IMR-90 (cell line): ENCODE measurements at regions not wholly inside any gene's neighbourhood (a gene's known extent, or its start where the extent isn't known, plus 50 kb on each side); places are given as distances from the start of the nearest gene placed in this dataset.

Experiments used
- ATAC-seq: fragments of 200-7000 bp; cut with Tn5 transposase; 2 replicates; pipeline ENCODE4 v1.9.1; 2020; ENCODE audit warnings: low read depth, mild to moderate bottlenecking, moderate library complexity
- BruUV-seq: library from RNA; stranded (reverse); fragments of 400-500 nt; replicated peaks from 2 replicates; lab custom pipeline; 2021; lab: Mats Ljungman, UMichigan
- CTCF ChIA-PET: fragments of 300-600 bp; formaldehyde crosslinking; extraction: SDS; loops from one replicate; lab custom pipeline; 2021; ENCODE audit warnings: antibody characterized with exemption; lab: Yijun Ruan, JAX
- POLR2A ChIA-PET: fragments of 300-600 bp; sonication (Branson Sonifier 250); formaldehyde crosslinking; loops from one replicate; lab custom pipeline; 2022; ENCODE audit warnings: antibody characterized with exemption; ENCODE audit not compliant: unreplicated experiment; lab: Charles Lee
- DNase-seq: peaks from one replicate; pipeline ENCODE4 v3.0.0; 2013
- H2AFZ ChIP-seq: replicated peaks from 2 replicates; pipeline ENCODE3; 2013; ENCODE audit warnings: low read length, mild to moderate bottlenecking; ENCODE audit not compliant: poor library complexity
- H2AK5ac ChIP-seq: 2 replicates; pipeline ENCODE4 v1.6.1; 2013; ENCODE audit warnings: low read depth, low read length, inconsistent platforms
- H2AK9ac ChIP-seq: replicated peaks from 2 replicates; pipeline ENCODE3; 2013; ENCODE audit warnings: mild to moderate bottlenecking, low read depth, low read length, moderate library complexity; ENCODE audit not compliant: poor library complexity
- H2BK120ac ChIP-seq: 2 replicates; pipeline ENCODE4 v1.6.1; 2013; ENCODE audit warnings: low read depth, low read length, inconsistent platforms
- H2BK15ac ChIP-seq: 3 replicates; pipeline ENCODE4 v1.6.1; 2013; ENCODE audit warnings: low read depth, low read length, inconsistent platforms
- H2BK20ac ChIP-seq: 2 replicates; pipeline ENCODE4 v1.6.1; 2013; ENCODE audit warnings: low read depth, mild to moderate bottlenecking, inconsistent platforms, low read length, moderate library complexity
- H2BK5ac ChIP-seq: 2 replicates; pipeline ENCODE4 v1.6.1; 2013; ENCODE audit warnings: mild to moderate bottlenecking, low read depth, low read length, inconsistent platforms; ENCODE audit not compliant: poor library complexity, severe bottlenecking
- H3K14ac ChIP-seq: replicated peaks from 2 replicates; pipeline ENCODE4 v1.6.1; 2013; ENCODE audit warnings: low read depth, low read length, inconsistent platforms
- H3K18ac ChIP-seq: 2 replicates; pipeline ENCODE4 v1.6.1; 2013; ENCODE audit warnings: low read depth, low read length, control low read depth
- H3K23ac ChIP-seq: 2 replicates; pipeline ENCODE4 v1.6.1; 2013; ENCODE audit warnings: low read depth, low read length, inconsistent platforms
- H3K27ac ChIP-seq: 2 replicates; pipeline ENCODE4 v1.5.1; 2013; ENCODE audit warnings: mild to moderate bottlenecking, control low read depth, low read length; ENCODE audit not compliant: insufficient read depth
- H3K27me3 ChIP-seq: 2 replicates; pipeline ENCODE4 v1.6.1; 2013; ENCODE audit warnings: low read length; ENCODE audit not compliant: control insufficient read depth, insufficient read depth
- H3K36me3 ChIP-seq: 2 replicates; pipeline ENCODE4 v1.6.1; 2013; ENCODE audit warnings: low read length, mixed read lengths; ENCODE audit not compliant: control insufficient read depth, insufficient read depth
- H3K4ac ChIP-seq: 2 replicates; pipeline ENCODE4 v1.6.1; 2013; ENCODE audit warnings: low read depth, low read length, inconsistent platforms
- H3K4me1 ChIP-seq: 2 replicates; pipeline ENCODE4 v1.6.1; 2013; ENCODE audit warnings: low read length, mixed read lengths; ENCODE audit not compliant: control insufficient read depth, insufficient read depth
- H3K4me2 ChIP-seq: 2 replicates; pipeline ENCODE4 v1.6.1; 2013; ENCODE audit warnings: low read depth, mild to moderate bottlenecking, control low read depth, low read length, moderate library complexity
- H3K4me3 ChIP-seq: 2 replicates; pipeline ENCODE4 v1.5.1; 2013; ENCODE audit warnings: low read depth, mild to moderate bottlenecking, control low read depth, low read length, moderate library complexity; ENCODE audit not compliant: insufficient read depth
- H3K56ac ChIP-seq: 2 replicates; pipeline ENCODE4 v1.6.1; 2013; ENCODE audit warnings: low read length, inconsistent platforms; ENCODE audit not compliant: insufficient read depth; ENCODE audit errors: extremely low read depth
- H3K79me1 ChIP-seq, 2 experiments: 2 replicates each; pipeline ENCODE4 v1.6.1; 2013; ENCODE audit warnings: low read length in 2 of 2, inconsistent platforms in 1 of 2, low read depth in 1 of 2
- H3K9ac ChIP-seq: 2 replicates; pipeline ENCODE4 v1.6.1; 2013; ENCODE audit warnings: low read depth, low read length, control low read depth
- H3K9me1 ChIP-seq: 2 replicates; pipeline ENCODE4 v1.6.1; 2013; ENCODE audit warnings: low read length, inconsistent platforms; ENCODE audit not compliant: insufficient read depth
- H3K9me3 ChIP-seq: 2 replicates; pipeline ENCODE4 v1.6.1; 2013; ENCODE audit warnings: low read length; ENCODE audit not compliant: control insufficient read depth, insufficient read depth
- H4K20me1 ChIP-seq: 2 replicates; pipeline ENCODE4 v1.6.1; 2013; ENCODE audit warnings: low read length, inconsistent platforms; ENCODE audit not compliant: insufficient read depth
- H4K5ac ChIP-seq: 2 replicates; pipeline ENCODE4 v1.6.1; 2013; ENCODE audit warnings: mild to moderate bottlenecking, low read depth, low read length, control low read depth
- H4K8ac ChIP-seq, 2 experiments: 2 replicates each; pipeline ENCODE4 v1.6.1; 2013; ENCODE audit warnings: low read depth in 2 of 2, low read length in 2 of 2, control low read depth in 1 of 2, inconsistent platforms in 1 of 2
- H4K91ac ChIP-seq: 2 replicates; pipeline ENCODE4 v1.6.1; 2013; ENCODE audit warnings: low read depth, low read length, inconsistent platforms; ENCODE audit not compliant: insufficient read depth
- BHLHE40 ChIP-seq: fragments of 150-350 bp; IDR thresholded peaks from 2 replicates; pipeline ENCODE4 v1.6.1; 2016; ENCODE audit warnings: mild to moderate bottlenecking, low read depth, low read length
- CTCF ChIP-seq: conservative IDR thresholded peaks from 2 replicates; pipeline ENCODE4 v1.5.1; 2012; ENCODE audit warnings: mild to moderate bottlenecking, low read depth, low read length, improper control_type of control experiment
- MAZ ChIP-seq: IDR thresholded peaks from 2 replicates; pipeline ENCODE4 v1.6.1; 2012; ENCODE audit warnings: low read depth, mild to moderate bottlenecking, low read length, improper control_type of control experiment, moderate library complexity, borderline replicate concordance
- RAD21 ChIP-seq: IDR thresholded peaks from 2 replicates; pipeline ENCODE4 v1.6.1; 2012; ENCODE audit warnings: low read length, improper control_type of control experiment
- RFX5 ChIP-seq: IDR thresholded peaks from 2 replicates; pipeline ENCODE4 v1.8.0; 2012; ENCODE audit warnings: low read depth, mild to moderate bottlenecking, low read length, moderate library complexity
- SMC3 ChIP-seq: fragments of 150-350 bp; IDR thresholded peaks from 2 replicates; pipeline ENCODE4 v1.6.1; 2016; ENCODE audit warnings: low read depth, mild to moderate bottlenecking, antibody characterized with exemption, low read length, moderate library complexity
- WGBS, 2 experiments: methylation state at CpG; one replicate each; pipeline versions ENCODE4 v1.1.5 to v1.1.7; 2013; ENCODE audit warnings: missing lambda C conversion rate in 2 of 2; ENCODE audit not compliant: insufficient read length in 1 of 2; ENCODE audit errors: extremely low coverage in 2 of 2; 5-methylcytosine and 5-hydroxymethylcytosine counted together
- dilution Hi-C: fragments of 300-500 bp; cut with HindIII; formaldehyde crosslinking; loops from one replicate; pipeline ENCODE4 v1.14.3; 2018; ENCODE audit warnings: low sequenced_read_pairs; ENCODE audit not compliant: unreplicated experiment
- in situ Hi-C: fragments of 300-500 bp; cut with MboI; formaldehyde crosslinking; loops from 3 replicates; pipeline ENCODE4 v1.14.3; 2019; ENCODE audit warnings: low sequenced_read_pairs, inconsistent platforms, mixed read lengths
- intact Hi-C: fragments of 100-400 bp; cut with micrococcal nuclease; formaldehyde crosslinking; loops from 2 replicates; pipeline ENCODE4 v1.10.0; 2022
- TF ChIP-seq, protein P1 (sequence below): fragments of 150-350 bp; IDR thresholded peaks from 2 replicates; pipeline ENCODE4 v1.6.1; 2016; ENCODE audit warnings: low read depth, mild to moderate bottlenecking, low read length, moderate library complexity, borderline replicate concordance

DNA sequence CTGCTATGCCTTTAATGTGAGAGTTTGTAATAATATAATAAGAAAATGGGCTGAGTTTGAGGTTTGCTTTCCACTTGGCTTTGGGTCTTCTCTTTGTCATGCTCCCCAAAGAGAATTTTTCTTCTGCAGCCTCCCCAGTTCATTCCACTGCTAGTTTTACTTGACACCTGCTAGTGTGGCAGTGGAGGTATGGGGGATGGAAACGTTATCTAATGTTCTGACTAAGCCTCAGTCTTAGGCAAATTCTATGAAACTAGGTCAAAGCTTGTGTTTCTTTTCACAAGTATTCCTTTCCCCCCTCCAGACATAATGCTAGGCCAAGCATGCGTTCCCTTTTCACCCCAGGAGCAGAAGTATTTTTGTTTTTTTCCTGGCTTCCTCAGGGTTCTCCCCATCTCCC is 67.5 kb downstream of the PPP1R2C start:
- Histone ChIP-seq H3K79me1 (no peaks in the 10 kb centered on the region), H2BK120ac (no peak overlapping the region), H2BK15ac (no peak overlapping the region), H4K91ac (no peak overlapping the region), H3K36me3 (no peaks in the 10 kb centered on the region), H3K27me3 (no peaks in the 10 kb centered on the region), H3K4me3 (no peak overlapping the region), H3K9me1 (no peaks in the 10 kb centered on the region), H4K5ac (no peak overlapping the region), H2AFZ (no peak overlapping the region), H3K9ac (no peak overlapping the region), H3K4me1 (no peaks in the 10 kb centered on the region), H2AK9ac (no peak overlapping the region), H3K9me3 (no peaks in the 10 kb centered on the region), H2AK5ac (no peak overlapping the region), H4K8ac (no peak overlapping the region), H4K20me1 (no peaks in the 10 kb centered on the region), H3K4me2 (no peak overlapping the region), H3K56ac (no peak overlapping the region), H3K23ac (no peak overlapping the region), H3K4ac (no peak overlapping the region), H3K18ac (no peak overlapping the region), H3K14ac (no peak overlapping the region), H2BK20ac (no peak overlapping the region), H2BK5ac (no peak overlapping the region), H3K27ac (no peak overlapping the region)
- dilution Hi-C loops: no loop called here
- DNase-seq (no peak), ATAC-seq (no peak)
- no CpG with 5 or more reads among the region's 2 CpGs for WGBS, 2 experiments
- ChIA-PET CTCF (no interaction called here), POLR2A (no interaction called here)
- TF ChIP-seq RFX5 (no peak), SMC3 (no peak), BHLHE40 (no peak), CTCF (no peak), RAD21 (no peak), MAZ (no peak)
- TF ChIP-seq, protein P1, sequence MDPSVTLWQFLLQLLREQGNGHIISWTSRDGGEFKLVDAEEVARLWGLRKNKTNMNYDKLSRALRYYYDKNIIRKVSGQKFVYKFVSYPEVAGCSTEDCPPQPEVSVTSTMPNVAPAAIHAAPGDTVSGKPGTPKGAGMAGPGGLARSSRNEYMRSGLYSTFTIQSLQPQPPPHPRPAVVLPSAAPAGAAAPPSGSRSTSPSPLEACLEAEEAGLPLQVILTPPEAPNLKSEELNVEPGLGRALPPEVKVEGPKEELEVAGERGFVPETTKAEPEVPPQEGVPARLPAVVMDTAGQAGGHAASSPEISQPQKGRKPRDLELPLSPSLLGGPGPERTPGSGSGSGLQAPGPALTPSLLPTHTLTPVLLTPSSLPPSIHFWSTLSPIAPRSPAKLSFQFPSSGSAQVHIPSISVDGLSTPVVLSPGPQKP: no peak
- BruUV-seq: no TSS peak
- in situ Hi-C loops: no loop called here
- intact Hi-C loops: no loop called here
